MM.1S (cell line): ENCODE measurements at regions not wholly inside any gene's neighbourhood (a gene's known extent, or its start where the extent isn't known, plus 50 kb on each side); places are given as distances from the start of the nearest gene placed in this dataset.

Experiments used
- CTCF ChIP-seq: fragments of 300-600 bp; sonication (generic); IDR thresholded peaks from 2 replicates; pipeline ENCODE4 v1.5.1; 2016; ENCODE audit warnings: antibody characterized with exemption, low read length, mixed read lengths
- EZH2phosphoT487 ChIP-seq: fragments of 300-600 bp; sonication (generic); IDR thresholded peaks from 2 replicates; pipeline ENCODE4 v1.6.1; 2018; ENCODE audit warnings: antibody characterized with exemption, low read length

GRCh38 chr20:24060851-24061590, 72.4 kb upstream of the GGTLC1 start:
- TF ChIP-seq CTCF (no peak), EZH2phosphoT487 (no peak)
